ENCODE measurements at regions not wholly inside any gene's neighbourhood (a gene's known extent, or its start where the extent isn't known, plus 50 kb on each side); places are given as distances from the start of the nearest gene placed in this dataset.

DNA sequence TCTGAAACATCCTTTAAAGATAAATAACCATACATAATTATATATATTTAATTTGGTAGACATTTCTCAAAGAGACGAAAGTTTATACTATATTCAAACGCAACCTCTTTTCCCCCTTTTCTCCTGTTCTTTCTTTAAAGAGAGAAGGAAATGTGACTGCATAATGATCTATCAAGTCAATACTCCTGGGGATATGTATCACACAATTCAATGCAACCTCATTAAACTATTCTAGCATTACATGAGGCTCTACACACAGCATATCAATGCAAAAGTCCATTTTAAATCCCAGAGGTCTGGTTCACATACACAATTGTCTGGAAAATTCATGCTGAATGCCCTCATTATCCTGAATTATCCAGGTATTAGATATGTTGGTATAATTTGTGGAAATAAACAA is 330.7 kb downstream of the LMX1A start:
- no peak for FAIRE-seq

DNA sequence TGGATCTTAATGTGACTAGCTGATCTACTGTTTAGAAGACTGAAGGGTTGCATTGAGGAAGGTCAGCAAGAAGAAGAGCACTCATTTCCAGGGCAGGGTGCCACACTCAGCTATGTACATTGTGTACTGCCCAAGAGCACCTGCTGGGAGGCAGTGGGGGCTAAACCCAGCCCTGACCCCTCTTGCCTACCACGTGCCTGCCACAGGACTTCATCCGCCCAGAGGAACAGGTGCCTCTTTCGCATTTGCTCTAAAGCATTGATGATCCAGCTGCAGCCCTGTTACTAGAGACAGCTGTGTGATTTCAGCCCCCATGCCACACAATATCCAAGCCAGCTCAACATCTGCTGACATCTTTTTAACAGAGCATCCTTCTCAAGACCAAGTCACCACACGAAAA is 341.8 kb downstream of the LMX1A start:
- FAIRE-seq: no peak

DNA sequence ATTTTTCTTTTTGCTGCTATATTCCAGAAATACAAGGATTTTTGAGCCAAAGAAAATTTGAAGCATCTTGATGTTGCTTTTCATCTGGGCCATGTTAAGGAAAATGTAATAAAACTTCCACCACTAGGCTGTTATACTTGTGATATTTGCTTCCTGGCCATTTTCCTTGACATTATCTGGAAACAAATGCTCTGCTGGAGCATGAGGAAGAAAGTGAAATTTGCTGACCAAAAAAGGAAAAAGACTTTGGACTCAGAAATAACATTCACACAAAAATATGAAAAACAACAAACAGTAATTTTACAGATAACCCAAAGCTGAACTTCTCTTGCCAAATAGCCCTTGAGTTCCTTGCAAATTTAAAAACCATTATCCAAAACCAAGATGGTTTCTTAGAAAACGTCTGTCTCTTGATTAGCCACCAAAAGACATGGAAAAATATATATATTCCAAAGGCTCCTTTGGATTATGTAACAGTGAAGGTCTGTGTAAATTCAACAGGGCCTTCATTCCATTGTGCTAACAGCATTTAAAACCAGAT is 344.5 kb downstream of the LMX1A start:
- FAIRE-seq: no peak

DNA sequence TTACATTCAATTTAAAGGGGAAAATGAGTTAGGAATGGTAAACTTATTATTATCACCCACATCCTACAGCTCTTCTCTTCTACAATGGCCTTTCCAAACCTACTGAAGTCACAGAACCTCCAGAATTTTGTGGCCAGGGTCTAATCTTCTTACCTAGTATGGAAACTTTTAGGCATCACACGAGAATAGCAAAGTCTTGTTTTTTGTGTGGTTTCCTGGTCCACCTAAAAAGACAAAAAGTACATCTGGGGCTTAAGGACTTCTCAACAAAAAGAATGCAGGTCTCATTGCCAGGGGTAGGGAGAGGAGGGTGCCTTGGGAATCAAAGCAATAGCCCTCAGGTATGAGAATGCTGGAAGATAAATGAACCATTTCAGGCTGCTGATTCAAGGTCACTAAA is 345.3 kb downstream of the LMX1A start:
- no peak for FAIRE-seq

DNA sequence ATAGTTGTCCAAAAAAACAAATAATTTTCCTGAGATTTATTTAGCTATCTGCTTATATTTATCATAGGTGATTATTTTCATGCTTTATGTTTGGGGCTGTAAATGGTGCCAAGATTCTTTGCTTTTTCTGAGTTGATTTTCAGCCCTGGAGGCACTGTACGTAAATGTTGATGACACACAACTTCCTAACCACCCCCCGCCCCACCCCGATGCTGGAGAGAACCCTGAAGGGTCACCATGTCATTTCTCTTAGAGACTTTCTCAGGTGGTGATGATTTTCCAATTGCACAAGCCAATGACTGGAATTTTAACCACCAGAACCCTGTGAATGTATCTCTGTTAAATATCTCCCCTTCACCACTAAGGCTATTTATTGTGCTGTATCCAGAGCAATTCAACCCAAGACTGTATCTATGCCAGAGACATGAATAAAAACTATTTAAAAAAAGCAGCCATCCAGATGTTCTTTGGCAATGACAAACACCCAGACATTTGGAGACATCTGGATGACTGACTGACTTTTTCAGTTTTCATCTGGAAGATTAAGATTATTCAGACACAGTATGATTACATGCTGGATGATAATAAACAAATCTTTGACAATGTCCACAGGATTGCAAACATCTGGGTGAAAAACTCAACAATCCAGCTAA is 346.0 kb downstream of the LMX1A start:
- FAIRE-seq: no peak

DNA sequence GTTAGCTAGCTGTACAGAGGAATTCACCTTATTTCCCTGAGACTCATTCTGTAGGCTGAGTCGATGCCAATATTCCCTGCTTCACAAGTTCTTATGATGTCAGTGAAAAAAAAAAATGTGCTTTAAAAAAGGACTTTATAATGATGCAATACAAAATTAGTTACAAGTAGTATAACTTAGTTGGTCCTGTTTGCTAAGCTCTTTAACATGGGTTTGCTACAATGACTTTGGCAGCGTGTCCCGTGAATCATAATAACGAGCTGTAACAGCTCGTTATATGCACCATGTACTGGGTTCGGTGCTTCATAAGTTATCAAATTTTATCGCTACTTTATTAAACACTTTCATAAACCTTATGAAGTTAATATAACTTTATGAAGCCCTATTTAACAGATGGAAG is 349.7 kb downstream of the LMX1A start:
- no peak for FAIRE-seq

DNA sequence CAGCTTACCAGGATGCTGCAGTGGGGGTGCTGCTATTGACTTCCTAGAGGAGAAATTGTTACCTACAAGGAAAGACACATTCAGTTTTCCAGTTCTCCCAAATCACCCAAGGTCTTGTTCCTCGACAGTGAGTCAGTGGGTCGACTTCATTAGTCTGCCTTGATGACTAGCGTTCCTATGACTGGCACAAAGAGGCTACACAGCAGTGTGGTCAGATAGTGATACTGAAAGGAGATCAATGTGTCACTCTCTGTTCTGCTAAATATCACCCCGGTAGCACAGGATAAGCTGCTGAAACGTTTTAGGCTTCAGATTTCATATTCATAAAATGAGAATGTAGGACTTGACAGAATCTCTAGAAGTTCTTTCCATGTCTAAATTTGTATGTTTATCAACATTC is 357.4 kb downstream of the LMX1A start:
- no peak for FAIRE-seq

DNA sequence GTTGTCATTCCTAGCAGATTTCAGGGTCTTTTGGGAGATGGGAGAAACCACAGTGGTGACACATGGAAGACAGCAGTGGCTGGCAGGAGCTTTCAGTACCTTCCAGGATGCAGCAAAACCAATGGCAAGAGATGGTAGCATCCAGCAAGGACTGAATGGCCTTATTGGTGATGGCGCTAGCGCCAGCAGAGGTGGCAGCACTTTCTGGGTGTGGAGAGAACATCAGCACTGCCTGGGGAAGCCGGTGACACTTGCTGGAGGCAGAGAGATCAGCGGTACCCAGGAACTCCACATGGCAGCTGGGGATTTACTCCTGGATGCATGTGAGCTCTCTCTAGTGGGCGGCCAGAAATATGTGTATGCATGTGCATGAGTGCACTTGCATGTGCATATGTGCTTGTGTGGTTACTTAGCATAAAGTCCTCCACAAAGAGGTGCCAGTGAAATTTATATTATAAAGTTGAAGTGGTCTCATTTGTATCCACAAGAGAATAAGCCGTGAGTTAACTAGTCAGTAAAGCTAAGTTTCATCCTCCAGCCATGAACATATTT is 364.7 kb downstream of the LMX1A start:
- no peak for FAIRE-seq

DNA sequence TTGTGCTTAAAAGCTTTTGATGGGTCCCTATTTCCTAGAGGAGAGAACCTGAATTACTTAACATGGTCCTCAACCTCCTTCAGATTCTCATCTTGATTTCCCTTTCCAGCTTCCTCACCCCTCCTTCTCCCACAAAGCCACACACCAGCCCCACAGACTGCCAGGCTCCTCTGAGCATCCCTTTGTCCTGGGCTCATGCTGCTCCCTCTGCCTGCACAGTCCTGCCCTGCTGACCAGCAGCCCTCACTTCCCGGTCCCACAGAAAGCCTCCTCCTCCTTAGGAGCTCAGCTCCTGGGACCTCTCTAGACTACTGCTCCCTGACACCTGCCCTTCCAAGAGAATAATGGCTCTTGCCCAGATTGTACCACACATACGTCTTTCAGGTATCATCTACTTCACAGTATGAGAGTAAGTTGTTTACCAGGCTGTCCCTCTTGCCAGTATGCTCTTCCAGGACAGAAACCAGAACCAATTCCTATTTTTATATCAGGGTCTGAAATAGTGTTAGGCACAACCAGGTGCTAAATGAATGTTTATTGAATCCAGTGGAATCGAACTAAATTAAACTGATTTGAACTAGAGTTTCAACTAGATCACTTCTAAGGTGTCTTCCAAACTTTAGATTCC is 373.4 kb downstream of the LMX1A start:
- no peak for FAIRE-seq

DNA sequence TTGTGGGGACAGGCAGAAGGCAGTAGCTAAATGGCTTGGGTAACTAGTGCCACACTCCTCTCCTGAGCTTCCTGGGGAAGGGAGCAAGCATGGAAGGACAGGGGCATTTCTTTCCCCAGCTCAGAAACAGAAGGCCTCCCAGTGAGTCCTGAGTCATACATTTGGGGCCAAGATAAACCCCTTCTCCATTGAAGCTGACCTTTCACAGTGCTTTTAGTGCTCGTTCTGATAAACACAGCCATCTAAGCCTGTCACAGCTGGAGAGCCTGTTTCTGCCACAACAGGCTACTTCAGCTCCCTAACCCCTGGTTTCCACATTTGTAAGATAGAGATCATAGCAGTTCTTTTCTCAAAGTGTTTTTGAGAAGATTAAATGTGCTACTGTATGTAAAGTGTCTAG is 374.0 kb downstream of the LMX1A start:
- no peak for FAIRE-seq

DNA sequence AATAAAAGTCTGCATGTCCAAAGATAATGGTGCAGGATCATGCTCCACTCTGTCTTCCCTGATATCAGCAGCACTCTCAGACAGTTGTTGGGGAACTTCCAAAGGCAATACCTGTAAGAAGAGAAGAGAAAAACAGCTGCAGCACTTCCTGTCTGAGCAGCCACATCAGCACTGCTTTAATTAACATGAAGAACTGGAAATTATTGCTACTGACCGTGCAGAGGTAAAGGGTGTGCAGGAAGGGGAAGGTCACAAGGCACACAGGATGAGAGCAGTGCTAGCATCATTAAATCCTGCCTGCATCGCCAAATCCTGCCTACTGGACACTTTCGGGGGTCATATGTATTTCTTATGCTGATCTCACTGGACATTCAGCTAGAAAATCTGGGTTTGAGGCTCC is 379.0 kb downstream of the LMX1A start:
- no peak for FAIRE-seq

DNA sequence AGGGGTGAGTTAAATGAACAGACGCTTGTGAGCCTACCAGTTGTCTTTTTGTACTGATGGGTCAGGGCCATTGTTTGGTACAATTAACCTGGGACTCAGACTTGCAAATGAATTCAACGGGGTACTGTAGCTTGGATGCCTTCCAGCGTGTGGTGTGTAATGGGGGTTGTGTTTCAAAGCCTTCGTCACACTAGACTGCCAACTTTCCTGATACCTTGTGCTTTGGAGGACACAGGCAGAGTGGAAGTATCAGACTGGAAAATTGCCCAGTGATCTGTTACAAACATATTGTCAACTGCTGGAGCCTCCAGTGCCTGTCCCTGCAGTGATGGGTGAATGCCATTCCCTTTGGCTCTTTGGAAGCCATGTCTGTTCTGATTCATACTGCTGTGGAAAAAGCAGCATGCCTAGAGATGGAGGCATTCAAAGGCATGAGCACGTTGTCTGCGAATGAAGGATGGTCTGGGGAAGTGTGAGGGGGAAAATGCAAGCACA is 384.5 kb downstream of the LMX1A start:
- FAIRE-seq: no peak

DNA sequence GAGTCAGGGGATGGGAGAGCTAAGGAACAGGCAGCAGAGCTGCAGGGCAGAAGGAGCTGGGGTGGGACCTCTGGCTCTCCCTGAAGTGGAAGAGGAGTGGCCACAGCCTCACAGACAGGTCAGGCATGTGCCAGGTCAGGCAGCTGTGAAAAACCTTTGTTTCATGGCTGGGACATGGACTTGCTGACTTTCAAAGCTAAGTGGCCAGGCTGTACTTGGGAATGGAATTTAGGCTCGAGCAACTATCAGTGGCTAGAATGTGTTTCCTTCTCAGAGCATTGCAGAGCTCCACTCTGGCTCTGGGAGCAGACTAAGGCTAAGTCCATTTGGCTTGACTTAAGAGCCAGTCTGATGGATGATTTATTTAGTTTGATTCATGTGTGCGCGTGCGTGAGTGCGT is 385.1 kb downstream of the LMX1A start:
- no peak for FAIRE-seq

DNA sequence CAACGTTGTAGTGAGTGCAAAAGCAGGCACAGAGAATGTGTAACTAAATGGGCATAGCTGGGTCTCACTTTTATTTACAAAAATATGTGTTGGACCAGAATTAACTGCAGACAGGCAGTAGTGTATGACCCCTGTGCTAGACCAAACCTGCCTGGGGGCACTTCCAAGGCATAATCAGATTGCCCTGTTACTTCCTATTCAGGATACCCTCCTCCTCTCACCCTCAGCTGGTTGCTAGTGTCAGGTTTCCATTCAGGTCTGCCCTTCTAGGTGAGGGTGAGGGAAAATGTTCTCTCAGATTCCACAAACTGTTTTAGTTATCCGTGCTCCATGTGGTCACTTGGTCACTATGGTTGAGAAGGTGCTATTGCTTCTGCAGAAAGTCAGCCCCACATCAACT is 387.3 kb downstream of the LMX1A start:
- FAIRE-seq: no peak

DNA sequence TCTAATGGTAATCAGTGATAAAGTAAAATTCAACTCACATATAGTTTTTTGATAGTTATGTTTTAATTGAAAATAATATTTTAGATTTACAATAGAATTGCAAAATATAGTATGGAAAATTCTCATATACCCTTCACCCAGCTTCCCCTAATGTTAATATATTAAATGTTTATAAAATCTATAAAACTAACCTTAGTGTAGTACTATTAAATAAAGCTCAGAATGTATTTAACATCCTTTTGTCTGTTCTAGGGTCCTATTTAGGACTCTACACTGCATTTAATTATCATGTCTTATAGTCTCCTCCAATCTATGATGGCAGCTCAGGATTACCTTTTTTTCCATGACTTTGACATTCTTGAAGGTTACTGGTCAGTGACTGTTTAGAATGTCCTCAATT is 389.2 kb downstream of the LMX1A start:
- no peak for FAIRE-seq

DNA sequence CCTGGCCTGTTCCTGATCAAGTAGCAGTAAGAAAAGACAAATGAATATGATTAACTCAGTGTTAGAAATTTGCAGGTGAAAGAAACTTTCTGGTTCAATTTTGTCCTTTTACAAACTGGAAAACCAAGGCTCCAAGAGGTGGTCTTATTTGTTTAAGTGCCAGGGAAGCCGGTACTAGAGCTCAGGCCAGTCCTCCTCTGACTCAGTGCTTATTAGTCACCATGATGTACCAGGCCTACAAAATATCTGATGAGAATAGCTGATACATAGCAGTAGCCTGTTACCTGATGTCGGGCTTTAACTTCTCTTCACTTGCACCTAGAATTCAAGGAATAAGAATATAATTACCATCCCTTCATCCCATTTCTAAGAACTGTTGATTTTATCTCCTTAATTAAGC is 394.8 kb downstream of the LMX1A start:
- no peak for FAIRE-seq

DNA sequence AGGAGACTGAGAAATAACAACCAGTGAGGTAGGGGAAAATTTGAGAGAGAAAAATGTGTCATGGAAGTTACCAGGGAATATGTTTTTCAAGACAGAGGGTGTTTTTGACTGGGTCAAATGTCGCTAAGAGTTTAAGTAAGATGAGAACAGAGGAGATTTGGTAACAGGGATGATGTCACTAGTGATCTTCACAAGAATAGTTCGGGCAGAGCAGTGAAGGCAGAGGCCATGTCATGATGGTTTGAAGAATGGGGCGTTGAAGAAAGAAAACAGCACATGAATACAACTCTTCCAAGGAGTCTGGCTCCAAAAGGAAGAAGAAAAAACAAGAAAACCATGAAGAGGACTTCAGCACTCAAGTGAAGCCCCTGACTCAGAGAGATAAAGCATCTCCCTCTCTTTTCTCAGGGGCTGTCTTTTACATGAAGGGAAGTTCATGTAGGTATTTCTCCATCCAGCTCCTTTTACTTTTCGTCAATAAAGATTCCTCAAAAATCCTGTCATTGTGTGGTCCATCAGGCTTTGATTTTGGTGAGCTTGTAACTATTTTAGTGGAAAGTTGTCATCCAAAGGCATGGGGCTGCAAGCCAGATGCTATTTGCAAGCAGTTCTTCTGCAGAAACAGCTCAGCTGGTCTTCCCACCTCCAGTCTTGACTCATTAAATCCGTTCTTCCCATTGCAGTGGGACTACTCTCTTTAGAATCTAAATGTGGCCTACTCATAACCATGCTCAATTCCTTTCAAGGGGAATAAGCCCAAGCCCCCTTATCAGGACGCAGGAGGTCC is 397.3 kb downstream of the LMX1A start:
- FAIRE-seq: no peak

DNA sequence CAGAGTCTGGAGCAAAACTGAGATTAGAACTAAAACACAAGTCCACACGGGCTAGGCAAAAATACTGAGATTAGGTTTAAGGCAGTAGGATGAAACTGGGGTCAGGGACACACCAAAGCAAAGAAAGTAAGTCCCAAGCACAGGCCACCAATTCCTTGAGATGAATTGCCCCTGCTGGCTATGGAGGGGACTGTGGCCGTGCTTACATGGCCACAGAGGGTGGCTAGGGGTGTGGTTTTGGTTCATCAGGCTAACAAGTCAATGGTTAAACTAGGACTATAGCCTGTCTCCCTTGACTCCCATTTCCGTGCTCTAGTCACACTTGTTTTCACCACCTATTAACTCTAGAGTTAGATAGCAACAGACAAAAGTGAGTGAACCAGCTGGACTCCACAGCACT is 394.8 kb downstream of the PBX1 start:
- no peak for FAIRE-seq

DNA sequence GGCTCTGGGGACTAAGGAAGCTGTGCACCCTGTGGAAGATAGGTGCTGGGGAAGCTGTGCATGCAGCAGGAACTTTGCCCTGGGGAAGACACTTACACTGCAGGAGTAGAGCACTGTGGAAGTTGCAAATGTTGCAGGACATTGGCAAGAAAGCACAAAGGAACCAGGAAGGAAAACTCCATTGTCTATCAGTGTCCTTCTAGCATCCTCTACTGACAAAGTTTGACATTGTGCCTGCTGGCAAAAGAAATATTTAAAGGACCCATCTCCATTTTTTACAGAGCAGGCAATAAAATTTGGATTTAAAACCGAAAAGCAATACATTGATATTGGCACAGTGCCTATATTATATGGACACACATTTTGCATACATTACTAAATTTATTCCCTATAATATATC is 394.1 kb downstream of the PBX1 start:
- no peak for FAIRE-seq

DNA sequence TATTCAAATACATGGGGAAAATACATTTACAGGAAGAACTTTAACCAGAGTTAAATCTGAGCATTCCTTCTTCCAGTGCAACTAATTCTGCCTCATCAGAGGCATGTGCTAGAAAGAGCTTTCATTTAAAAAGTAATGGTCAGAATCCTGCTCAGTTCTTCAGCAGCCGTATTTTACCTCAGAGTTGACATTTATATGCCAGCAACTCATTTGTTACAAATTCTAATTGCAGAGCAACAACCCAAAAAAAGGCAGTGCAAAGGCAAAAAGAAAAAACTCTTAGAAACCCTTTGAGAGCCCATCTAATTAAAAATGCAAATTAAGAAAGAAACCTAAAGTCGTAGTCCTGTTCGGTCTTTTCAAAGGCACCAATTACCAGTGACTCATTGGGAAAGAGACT is 392.5 kb downstream of the PBX1 start:
- FAIRE-seq: no peak

DNA sequence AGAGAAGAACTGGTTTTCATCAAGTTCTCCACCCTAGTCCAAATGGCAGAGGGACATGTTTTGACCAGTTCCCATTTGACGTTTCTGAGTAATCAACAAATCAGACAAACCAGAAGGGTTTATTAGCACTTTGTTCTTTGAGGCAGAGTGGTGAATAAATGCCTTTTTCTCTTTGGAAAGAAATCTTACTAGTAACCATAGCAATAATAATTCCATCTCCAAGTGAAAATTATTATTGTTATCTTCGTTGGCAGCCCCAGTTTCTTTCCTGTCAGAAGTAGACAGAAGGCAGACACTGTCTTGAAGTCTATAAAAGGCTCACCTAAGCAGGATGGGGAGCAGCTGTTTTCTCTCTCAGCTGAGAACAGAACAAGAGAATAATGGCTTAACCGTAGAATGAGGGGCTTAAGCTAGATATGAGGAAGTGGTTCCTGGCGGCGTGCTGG is 391.6 kb downstream of the PBX1 start:
- no peak for FAIRE-seq

DNA sequence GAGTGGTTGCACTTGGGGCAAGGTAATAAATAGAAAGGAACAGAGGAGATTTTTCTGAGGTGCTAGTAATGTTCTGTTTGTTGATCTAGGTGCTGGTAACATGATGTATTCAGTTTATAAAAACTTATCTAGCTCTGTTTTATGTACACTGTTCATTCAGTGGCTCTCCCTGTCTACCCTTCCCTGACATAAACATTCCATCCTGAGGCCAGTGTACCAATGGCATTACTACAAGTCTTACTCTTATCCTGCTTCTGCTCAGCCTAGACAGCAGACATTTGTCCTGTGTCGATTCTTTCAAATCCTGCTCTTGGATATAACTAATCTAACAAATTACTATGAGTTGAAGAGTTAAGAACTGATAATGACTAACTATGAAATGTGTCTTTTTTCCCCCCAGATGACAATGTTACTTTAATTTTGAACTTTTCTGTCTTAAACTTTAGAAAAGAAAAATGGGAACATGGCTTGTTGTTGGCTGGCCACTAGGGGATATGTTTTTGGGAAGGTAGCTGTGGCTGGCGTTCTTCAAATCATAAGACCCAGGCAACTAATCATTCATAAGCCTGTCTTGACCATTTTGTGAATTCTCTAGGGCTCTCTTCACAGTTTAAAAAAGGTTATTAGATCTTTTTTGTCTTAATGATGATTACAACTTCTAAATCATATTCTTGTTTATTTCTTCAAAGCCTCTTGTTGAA is 390.9 kb downstream of the PBX1 start:
- FAIRE-seq: no peak

DNA sequence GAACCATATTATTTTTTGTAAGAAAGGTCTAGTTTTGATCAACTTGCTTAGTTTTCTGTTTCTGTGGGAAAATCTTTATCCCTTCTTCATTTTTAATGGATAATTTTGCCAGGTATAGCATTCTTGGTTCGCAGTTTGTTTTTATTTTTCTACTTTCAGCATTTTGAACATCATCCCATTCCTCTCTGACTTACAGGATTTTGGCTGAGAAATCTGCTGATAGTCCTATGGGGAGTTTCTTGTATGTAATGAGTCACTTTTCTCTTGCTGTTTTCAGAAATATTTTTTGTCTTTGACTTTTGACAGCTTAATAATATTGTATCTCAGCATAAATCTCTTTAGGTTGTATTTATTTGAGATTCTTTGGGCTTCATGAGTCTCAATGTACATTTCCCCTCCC is 389.1 kb downstream of the PBX1 start:
- FAIRE-seq: no peak

Data from colon (tissue), 2 donors.